Testis (tissue), 2 donors: ENCODE measurements at regions not wholly inside any gene's neighbourhood (a gene's known extent, or its start where the extent isn't known, plus 50 kb on each side); places are given as distances from the start of the nearest gene placed in this dataset.

ENCODE experiments used
- POLR2A ChIP-seq: fragments of 450-650 bp; IDR thresholded peaks from one replicate; pipeline ENCODE4 v1.6.1; 2017; ENCODE audit warnings: antibody characterized with exemption, mild to moderate bottlenecking, moderate library complexity
- TF ChIP-seq, protein P1 (sequence below), 3 experiments: fragments of 450-650 bp in 2 of 3; fragments of 200-600 bp in 1 of 3; sonication (generic) in 1 of 3; IDR thresholded peaks; one replicate each; pipeline ENCODE4 v1.5.1; 2016 to 2019; ENCODE audit warnings: antibody characterized with exemption in 3 of 3, mild to moderate bottlenecking in 2 of 3, moderate library complexity in 1 of 3

DNA sequence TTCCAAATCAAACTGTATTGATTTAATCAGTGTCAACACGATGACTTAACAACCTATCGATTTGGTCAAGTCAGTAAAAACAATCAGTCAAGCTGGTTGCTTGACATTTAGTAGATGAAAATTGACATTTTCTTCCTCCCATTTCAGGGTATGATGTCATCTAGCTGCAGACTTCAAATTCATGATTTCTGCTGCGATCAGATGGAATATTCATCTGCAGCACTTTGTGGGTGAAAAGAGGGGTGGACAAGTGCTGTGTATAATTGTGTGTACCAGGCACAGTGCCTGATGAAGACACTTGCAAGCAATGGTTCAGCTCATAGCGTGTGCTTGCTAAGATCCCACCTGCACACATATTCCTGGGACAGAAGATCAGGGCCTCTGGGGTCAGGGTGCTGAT is 479.8 kb downstream of the DISC1 start:
- TF ChIP-seq POLR2A: no peak
- TF ChIP-seq, protein P1, sequence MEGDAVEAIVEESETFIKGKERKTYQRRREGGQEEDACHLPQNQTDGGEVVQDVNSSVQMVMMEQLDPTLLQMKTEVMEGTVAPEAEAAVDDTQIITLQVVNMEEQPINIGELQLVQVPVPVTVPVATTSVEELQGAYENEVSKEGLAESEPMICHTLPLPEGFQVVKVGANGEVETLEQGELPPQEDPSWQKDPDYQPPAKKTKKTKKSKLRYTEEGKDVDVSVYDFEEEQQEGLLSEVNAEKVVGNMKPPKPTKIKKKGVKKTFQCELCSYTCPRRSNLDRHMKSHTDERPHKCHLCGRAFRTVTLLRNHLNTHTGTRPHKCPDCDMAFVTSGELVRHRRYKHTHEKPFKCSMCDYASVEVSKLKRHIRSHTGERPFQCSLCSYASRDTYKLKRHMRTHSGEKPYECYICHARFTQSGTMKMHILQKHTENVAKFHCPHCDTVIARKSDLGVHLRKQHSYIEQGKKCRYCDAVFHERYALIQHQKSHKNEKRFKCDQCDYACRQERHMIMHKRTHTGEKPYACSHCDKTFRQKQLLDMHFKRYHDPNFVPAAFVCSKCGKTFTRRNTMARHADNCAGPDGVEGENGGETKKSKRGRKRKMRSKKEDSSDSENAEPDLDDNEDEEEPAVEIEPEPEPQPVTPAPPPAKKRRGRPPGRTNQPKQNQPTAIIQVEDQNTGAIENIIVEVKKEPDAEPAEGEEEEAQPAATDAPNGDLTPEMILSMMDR (IDR thresholded peaks at IDR 0.05): no peak
